22Rv1 (cell line): ENCODE measurements at regions not wholly inside any gene's neighbourhood (a gene's known extent, or its start where the extent isn't known, plus 50 kb on each side); places are given as distances from the start of the nearest gene placed in this dataset.

Experiments
- CTCF ChIP-seq: fragments of 450-650 bp; IDR thresholded peaks from 2 replicates; pipeline ENCODE4 v1.5.1; 2017; ENCODE audit warnings: mild to moderate bottlenecking
- ZFX ChIP-seq: fragments of 450-650 bp; IDR thresholded peaks from 2 replicates; pipeline ENCODE4 v1.6.1; 2017; ENCODE audit warnings: antibody characterized with exemption, borderline replicate concordance

GRCh38 chr2:123359636-123360035, 665.5 kb upstream of the CNTNAP5 start:
- TF ChIP-seq CTCF (no peak), ZFX (no peak)
